Dedifferentiated amniotic fluid mesenchymal stem cell (primary cell): ENCODE measurements at regions not wholly inside any gene's neighbourhood (a gene's known extent, or its start where the extent isn't known, plus 50 kb on each side); places are given as distances from the start of the nearest gene placed in this dataset.
"Not testable (repeated sequence)": the region's sequence is repeated elsewhere in the genome, so short reads cannot be mapped to it uniquely, and the experiment has no call there.

Experiments
- DNase-seq: peaks from one replicate; pipeline ENCODE4 v3.0.0-alpha.2; 2016; ENCODE audit errors: extremely low spot score

GRCh38 chr11:104704146-104704830, 194.0 kb downstream of the CASP12 start:
- no peak for DNase-seq

- DNase-seq, result peak; percentile 51
Measured at GRCh38 chr11:104700609-104701008, 197.7 kb downstream of the CASP12 start.

GRCh38 chr11:104699981-104700380, 198.3 kb downstream of the CASP12 start:
- no peak for DNase-seq

- no peak for DNase-seq
Measured at GRCh38 chr11:104695065-104695463, 203.2 kb downstream of the CASP12 start.

GRCh38 chr11:104694259-104695064, 203.8 kb downstream of the CASP12 start:
- DNase-seq, result no peak

- no peak for DNase-seq
Measured at GRCh38 chr11:104692751-104693150, 205.5 kb downstream of the CASP12 start.

- no peak for DNase-seq
Measured at GRCh38 chr11:104691129-104691528, 207.1 kb downstream of the CASP12 start.

GRCh38 chr11:104690241-104690640, 208.0 kb downstream of the CASP12 start:
- DNase-seq, result no peak

- no peak for DNase-seq
Measured at GRCh38 chr11:104688731-104689130, 209.5 kb downstream of the CASP12 start.

GRCh38 chr11:104682206-104682605, 216.1 kb downstream of the CASP12 start:
- DNase-seq, result no peak

GRCh38 chr11:104679258-104679657, 219.0 kb downstream of the CASP12 start:
- no peak for DNase-seq

GRCh38 chr11:104678408-104678807, 219.9 kb downstream of the CASP12 start:
- no peak for DNase-seq

GRCh38 chr11:104677069-104677468, 221.2 kb downstream of the CASP12 start:
- DNase-seq, result not testable (repeated sequence)

GRCh38 chr11:104672897-104673296, 225.4 kb downstream of the CASP12 start:
- no peak for DNase-seq

GRCh38 chr11:104668797-104669463, 229.3 kb downstream of the CASP12 start:
- DNase-seq, result peak; percentile 68

GRCh38 chr11:104666624-104667023, 231.6 kb downstream of the CASP12 start:
- no peak for DNase-seq

- DNase-seq, result peak; percentile 33
Measured at GRCh38 chr11:104665641-104666040, 232.6 kb downstream of the CASP12 start.

- DNase-seq, result no peak
Measured at GRCh38 chr11:104663190-104664140, 234.8 kb downstream of the CASP12 start.

- no peak for DNase-seq
Measured at GRCh38 chr11:104661901-104662300, 236.4 kb downstream of the CASP12 start.

GRCh38 chr11:104661471-104661870, 236.8 kb downstream of the CASP12 start:
- no peak for DNase-seq

GRCh38 chr11:104658177-104658576, 240.1 kb downstream of the CASP12 start:
- DNase-seq, result no peak
